ENCODE measurements at regions not wholly inside any gene's neighbourhood (a gene's known extent, or its start where the extent isn't known, plus 50 kb on each side); places are given as distances from the start of the nearest gene placed in this dataset.

GRCh38 chr3:18075799-18076198 lies 333.4 kb upstream of the TBC1D5 start:
- no peak for DNase-seq

- DNase-seq, result no peak
These were observed 329.4 kb upstream of the TBC1D5 start for GRCh38 chr3:18071833-18072232.

DNA sequence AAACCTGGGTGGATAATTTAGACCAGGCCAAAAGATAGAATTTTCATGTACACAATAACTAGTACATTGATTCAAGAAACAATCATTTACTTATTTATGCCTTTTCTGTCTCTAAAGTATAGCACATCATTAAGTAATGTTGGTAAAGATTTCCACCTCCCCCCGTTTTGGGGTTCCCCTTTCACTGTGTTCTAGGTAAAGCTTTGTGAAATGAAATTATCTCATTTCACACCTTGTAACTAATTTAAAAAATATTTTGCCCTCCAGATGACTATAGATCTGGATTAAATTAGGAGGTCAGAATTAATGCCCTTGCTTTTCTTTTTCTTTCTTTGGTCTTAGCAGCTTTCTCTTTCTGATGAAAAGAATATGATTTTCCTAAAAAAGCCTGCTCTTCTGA lies 328.5 kb upstream of the TBC1D5 start:
- no peak for DNase-seq

DNA sequence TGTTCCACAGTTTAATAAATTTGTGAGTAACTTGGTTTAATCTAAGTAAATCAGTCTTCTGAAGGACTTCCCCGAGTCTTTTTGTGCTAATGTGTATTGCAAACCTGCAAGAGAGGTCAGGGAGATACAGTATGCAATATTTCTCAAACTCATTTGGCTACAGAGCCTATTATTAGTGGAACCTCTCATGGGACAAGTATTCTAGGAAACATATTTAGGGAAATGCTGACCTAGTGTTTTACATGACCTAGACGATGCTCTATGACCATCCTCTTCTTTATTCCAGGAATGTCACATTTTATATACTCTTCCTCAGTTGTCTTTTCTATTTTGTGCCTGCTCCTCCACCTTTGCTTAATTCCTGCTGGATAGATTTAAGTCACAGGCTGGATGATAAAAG lies 327.8 kb upstream of the TBC1D5 start:
- no peak for DNase-seq

GRCh38 chr3:18069568-18069967 lies 327.1 kb upstream of the TBC1D5 start:
- no peak for DNase-seq

DNA sequence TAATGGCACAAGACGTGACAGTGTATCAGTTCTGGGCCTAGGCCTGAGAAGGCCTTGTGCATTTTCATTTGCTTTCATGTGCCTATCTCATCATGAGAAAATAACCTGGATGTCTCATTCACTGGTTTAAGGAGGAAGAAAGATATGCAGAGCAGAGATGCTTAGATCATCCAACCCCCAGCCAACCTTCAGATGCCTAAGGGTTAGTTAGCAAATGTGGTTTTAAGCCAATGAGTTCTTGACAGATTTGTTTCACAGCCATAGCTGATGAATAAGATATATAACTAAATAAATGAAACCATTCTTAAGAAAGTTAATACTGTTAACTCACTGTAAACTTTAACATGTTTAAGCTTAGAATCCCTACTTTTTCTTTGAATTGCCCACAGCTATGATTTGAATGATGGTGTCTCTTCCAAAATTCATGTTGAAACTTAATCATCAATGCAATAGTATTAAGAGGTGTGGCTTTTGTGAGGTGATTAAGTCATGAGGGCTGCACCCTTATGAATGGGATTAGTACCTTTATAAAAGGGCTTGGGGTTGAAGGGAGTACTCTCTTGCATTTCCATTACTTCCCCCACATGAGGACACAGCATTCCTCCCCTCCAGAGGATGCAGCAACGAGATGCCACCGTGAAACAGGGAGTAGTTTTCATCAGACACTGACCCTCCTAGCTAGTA lies 324.6 kb upstream of the TBC1D5 start:
- DNase-seq, result no peak

- no peak for DNase-seq
These were observed 322.2 kb upstream of the TBC1D5 start for GRCh38 chr3:18064586-18064985.

- no peak for DNase-seq
These were observed 320.2 kb upstream of the TBC1D5 start for GRCh38 chr3:18062657-18063025.

- no peak for DNase-seq
These were observed 319.6 kb upstream of the TBC1D5 start for GRCh38 chr3:18061737-18062656.

DNA sequence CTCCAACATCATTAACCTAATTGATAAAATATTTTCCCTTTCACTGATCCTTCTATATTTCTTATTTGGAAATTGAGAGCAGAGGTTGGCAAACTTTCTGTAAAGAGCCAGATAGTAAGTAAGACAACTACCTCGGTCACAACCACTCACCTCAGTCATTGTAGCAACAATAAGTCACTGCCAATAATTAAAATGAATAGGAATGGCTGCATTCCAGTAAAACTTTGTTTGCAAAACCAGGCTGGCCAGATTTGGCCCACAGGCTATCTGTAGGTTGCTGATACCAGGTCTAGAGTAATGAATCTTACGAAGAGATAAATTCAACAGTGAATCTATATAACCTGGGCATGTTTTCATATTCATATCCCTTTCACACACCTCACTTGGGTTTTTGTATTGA lies 316.2 kb upstream of the TBC1D5 start:
- no peak for DNase-seq

- DNase-seq, result no peak
These were observed 315.1 kb upstream of the TBC1D5 start for GRCh38 chr3:18057471-18058091.

DNA sequence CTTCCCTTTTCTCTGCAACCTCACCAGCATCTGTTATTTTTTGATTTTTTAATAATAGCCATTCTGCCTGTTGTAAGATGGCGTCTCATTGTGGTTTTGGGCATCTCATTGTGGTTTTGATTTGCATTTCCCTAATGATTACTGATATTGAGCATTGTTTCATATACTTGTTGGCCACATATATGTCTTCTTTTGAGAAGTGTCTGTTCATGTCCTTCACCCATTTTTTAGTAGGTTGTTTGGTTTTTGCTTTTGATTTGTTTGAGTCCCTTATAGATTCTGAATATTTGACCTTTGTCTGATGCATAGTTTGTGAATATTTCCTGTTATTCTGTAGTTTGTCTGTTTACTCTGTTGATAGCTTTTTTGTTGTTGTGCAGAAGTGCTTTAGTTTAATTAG lies 312.2 kb upstream of the TBC1D5 start:
- no peak for DNase-seq

- DNase-seq, result no peak
These were observed 308.9 kb upstream of the TBC1D5 start for GRCh38 chr3:18051306-18051705.

GRCh38 chr3:18049096-18049495 lies 306.7 kb upstream of the TBC1D5 start:
- no peak for DNase-seq

DNA sequence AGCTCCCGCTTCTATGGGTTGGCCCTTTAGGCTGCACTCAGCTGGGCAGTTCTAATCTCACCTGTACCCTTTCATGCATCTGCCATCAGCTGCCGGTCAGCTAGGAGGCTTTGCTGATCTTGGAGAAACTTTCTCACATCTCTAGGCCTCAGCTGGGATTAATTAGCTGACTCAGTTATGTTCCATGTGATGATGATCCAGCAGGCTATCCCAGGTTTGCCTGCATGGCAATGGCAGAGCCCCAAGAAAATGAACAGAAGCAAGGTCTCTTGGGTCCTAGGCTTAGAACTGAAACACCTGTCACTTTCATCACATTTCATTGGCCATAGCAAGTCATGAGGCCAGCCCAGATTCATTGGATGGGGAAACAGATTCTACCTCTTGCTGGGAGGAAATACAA lies 304.6 kb upstream of the TBC1D5 start:
- no peak for DNase-seq

DNA sequence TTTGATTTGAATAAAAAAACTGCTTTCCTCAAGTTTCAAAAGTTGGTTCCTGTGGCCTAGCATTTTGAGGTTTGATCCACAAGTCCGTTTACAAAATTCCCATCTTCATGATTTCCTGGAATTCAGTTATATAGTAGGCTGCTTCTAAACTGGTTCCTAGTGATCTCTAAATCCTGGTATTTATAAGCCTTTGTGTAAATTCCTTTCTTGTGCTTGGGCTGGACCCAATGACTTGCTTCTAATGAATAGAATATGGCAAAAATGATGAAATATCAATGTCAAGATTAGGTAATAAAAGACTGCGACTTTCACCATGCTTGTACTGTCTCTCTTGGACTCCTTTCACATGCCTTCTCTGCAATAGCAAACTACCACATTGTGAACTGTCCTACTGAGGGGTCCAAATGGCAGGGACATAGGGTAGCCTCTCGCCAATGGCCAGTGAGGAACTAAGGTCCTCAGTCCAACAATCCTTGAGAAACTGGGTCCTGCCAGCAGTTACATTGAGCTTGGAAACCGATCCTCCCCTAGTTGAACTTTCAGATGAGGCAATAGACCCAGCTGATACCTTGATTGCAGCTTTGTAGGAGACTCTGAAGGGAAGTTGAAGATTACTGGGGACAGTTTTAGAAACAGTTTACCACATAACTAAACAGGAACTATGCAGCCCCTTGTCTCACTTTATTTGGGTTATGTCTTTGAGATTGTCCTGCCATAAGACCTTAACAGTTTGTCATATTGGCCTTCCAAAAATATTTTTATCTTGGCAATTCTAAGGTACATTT lies 303.9 kb upstream of the TBC1D5 start:
- DNase-seq, result no peak

DNA sequence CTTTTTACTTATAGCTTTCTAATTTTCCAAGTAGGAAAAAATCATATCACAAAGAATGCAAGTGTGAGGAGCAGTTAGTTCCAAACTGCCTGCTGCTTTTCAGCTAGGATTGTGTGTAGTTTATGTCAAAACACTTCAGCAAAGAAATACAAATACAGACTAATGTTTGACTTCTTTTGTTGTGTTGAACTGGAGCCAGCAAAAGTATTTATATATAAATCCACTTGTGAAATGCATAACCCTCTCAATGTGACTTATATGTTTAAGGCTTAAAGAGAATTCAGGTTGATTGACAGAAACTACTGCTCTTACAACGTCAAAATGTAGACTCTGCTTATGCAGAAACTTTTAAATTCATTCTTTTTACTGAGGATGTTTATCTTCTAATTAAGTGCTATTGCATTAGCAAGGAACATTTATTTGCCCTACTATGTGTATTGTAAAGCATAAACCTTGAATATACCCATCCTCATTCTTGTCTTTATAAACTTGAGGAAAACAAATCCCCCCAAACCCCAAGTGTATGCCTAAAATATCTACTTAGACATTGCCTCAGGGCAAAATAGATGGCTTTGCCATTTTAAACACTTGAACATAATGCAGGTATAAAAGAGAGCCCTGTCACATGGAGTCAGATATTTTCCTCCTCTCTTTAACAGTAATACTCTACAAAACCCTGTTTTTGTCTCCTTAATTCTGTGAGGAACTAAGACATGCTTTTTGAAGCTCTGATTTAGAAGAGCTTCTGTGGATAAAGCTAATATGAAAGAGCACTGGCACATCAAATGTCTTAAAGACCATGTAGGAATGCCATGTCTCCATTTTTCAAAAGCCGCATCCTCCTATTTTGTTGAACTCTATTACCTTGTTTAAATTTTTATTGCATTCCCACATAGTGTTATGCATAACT lies 302.8 kb upstream of the TBC1D5 start:
- no peak for DNase-seq

DNA sequence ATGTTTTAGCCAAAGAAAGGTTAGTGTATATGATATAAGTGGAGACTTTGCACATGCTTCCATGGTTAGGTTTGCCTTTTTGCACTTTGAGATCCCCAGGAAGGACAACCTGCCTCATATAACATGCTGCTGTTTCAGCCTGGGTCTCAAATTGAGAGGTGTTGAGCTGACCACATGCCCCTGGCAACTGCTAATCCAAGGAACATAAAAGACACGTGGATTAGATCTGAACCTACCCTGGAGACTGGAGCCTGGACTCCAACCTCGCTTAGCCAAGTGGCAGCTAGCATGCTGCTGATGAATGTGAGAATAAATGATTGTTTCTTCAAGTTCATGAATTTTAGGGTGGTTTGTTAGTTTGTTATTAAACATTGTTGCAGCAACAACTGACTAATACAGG lies 301.8 kb upstream of the TBC1D5 start:
- DNase-seq, result no peak

DNA sequence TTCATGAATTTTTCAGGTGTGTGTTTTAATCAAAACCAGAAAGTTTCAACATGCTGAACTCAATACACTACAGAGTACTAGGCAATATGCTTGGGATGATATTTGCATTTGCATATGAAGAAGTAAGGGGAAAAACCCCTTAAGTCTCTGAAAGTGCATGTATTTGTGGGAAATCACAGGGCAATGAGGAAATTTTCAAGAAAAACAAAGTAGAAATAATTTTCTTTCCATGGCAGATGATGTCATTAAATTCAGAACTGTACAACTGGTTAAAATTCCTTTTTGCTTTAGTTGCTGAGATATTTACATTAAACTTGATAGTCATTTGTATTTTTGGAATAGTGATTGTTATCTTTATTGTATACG lies 294.0 kb upstream of the TBC1D5 start:
- DNase-seq, result no peak

- no peak for DNase-seq
These were observed 293.4 kb upstream of the TBC1D5 start for GRCh38 chr3:18035641-18036449.

- DNase-seq, result no peak
These were observed 291.2 kb upstream of the TBC1D5 start for GRCh38 chr3:18033581-18034108.
